PC-9 (cell line): ENCODE measurements at regions not wholly inside any gene's neighbourhood (a gene's known extent, or its start where the extent isn't known, plus 50 kb on each side); places are given as distances from the start of the nearest gene placed in this dataset.

ENCODE experiments used
- BruUV-seq: library from RNA; stranded (reverse); fragments of 400-500 nt; replicated peaks from 2 replicates; lab custom pipeline; 2021; lab: Mats Ljungman, UMichigan
- CTCF ChIA-PET: fragments of 300-600 bp; sonication (Branson Sonifier 250); formaldehyde crosslinking; loops from one replicate; lab custom pipeline; 2022; ENCODE audit warnings: antibody characterized with exemption; lab: Charles Lee
- POLR2A ChIA-PET: fragments of 300-600 bp; sonication (Branson Sonifier 250); formaldehyde crosslinking; loops from one replicate; lab custom pipeline; 2022; ENCODE audit warnings: antibody characterized with exemption; ENCODE audit not compliant: unreplicated experiment; lab: Charles Lee
- DNase-seq, 2 experiments: peaks; one replicate each; pipeline versions ENCODE4 v3.0.0 to v3.0.0-alpha.2; 2015 to 2022; ENCODE audit warnings: mixed read lengths in 1 of 2
- H2AFZ ChIP-seq: fragments of 200-600 bp; sonication (generic); 2 replicates; pipeline ENCODE4 v1.8.1; 2017; ENCODE audit warnings: antibody characterized with exemption
- H3F3A ChIP-seq: fragments of 200-600 bp; sonication (generic); 2 replicates; pipeline ENCODE4 v1.8.1; 2017; ENCODE audit warnings: antibody characterized with exemption, mild to moderate bottlenecking, low read depth; ENCODE audit not compliant: insufficient read depth
- H3K27ac ChIP-seq: fragments of 200-600 bp; sonication (generic); 2 replicates; pipeline ENCODE4 v1.6.1; 2016; ENCODE audit warnings: mixed run types
- H3K27me3 ChIP-seq: fragments of 200-600 bp; sonication (generic); 2 replicates; pipeline ENCODE4 v1.6.1; 2016; ENCODE audit warnings: low read depth, mixed run types; ENCODE audit not compliant: insufficient read depth
- H3K36me3 ChIP-seq: fragments of 200-600 bp; sonication (generic); 2 replicates; pipeline ENCODE4 v1.6.1; 2016; ENCODE audit warnings: low read depth, mixed run types
- H3K4me1 ChIP-seq: fragments of 200-600 bp; sonication (generic); replicated peaks from 2 replicates; pipeline ENCODE4 v1.6.1; 2016; ENCODE audit warnings: mixed run types; ENCODE audit not compliant: insufficient read depth
- H3K4me2 ChIP-seq: fragments of 200-600 bp; sonication (generic); 2 replicates; pipeline ENCODE4 v1.6.1; 2017; ENCODE audit warnings: mixed run types
- H3K4me3 ChIP-seq: fragments of 200-600 bp; sonication (generic); 2 replicates; pipeline ENCODE4 v1.6.1; 2016; ENCODE audit warnings: mixed run types
- H3K79me2 ChIP-seq: fragments of 200-600 bp; sonication (generic); 2 replicates; pipeline ENCODE4 v1.6.1; 2017; ENCODE audit warnings: low read depth, mixed run types
- H3K9me2 ChIP-seq: fragments of 200-600 bp; sonication (generic); 2 replicates; pipeline ENCODE4 v1.8.1; 2017; ENCODE audit warnings: mild to moderate bottlenecking; ENCODE audit not compliant: insufficient read depth
- H3K9me3 ChIP-seq: fragments of 200-600 bp; sonication (generic); 2 replicates; pipeline ENCODE4 v1.8.1; 2016; ENCODE audit warnings: low read depth; ENCODE audit not compliant: insufficient read depth
- H4K20me1 ChIP-seq: fragments of 200-600 bp; sonication (generic); 2 replicates; pipeline ENCODE4 v1.8.1; 2017; ENCODE audit not compliant: insufficient read depth
- CTCF ChIP-seq: fragments of 200-600 bp; sonication (generic); conservative IDR thresholded peaks from 2 replicates; pipeline ENCODE4 v1.6.1; 2017; ENCODE audit warnings: mixed run types, antibody characterized with exemption, mild to moderate bottlenecking, moderate library complexity
- EZH2 ChIP-seq: fragments of 200-600 bp; sonication (generic); IDR thresholded peaks from 2 replicates; pipeline ENCODE4 v1.8.0; 2017; ENCODE audit warnings: antibody characterized with exemption, low read depth
- intact Hi-C: fragments of 100-400 bp; cut with micrococcal nuclease; formaldehyde crosslinking; loops from one replicate; pipeline ENCODE4 v1.10.0; 2022; ENCODE audit not compliant: unreplicated experiment

- H3K36me3 ChIP-seq = no peaks in the 10 kb centered on the region
- ChIA-PET POLR2A (no interaction called here), CTCF (no interaction called here)
- H3K4me3 ChIP-seq = no peak overlapping the region
- H3K4me1 ChIP-seq = 0 out of 2 replicates have a peak, but pooled peaks cover 3% of the 10 kb centered on the region
- no peak overlapping the region for H3K4me2 ChIP-seq
- H4K20me1 ChIP-seq = no peaks in the 10 kb centered on the region
- no peaks in the 10 kb centered on the region for H3K79me2 ChIP-seq
- BruUV-seq = no TSS peak
- TF ChIP-seq EZH2 (no peak), CTCF (no peak)
- DNase-seq = no peak
- intact Hi-C loops = no loop called here
- no peaks in the 10 kb centered on the region for H3K9me2 ChIP-seq
- H3K27ac ChIP-seq = no peak overlapping the region
- H2AFZ ChIP-seq = no peak overlapping the region
- H3K27me3 ChIP-seq = no peaks in the 10 kb centered on the region
- no peaks in the 10 kb centered on the region for H3K9me3 ChIP-seq
- H3F3A ChIP-seq = no peaks in the 10 kb centered on the region
Observed at GRCh38 chr1:116260621-116261020, 112.4 kb upstream of the ATP1A1 start.

DNA sequence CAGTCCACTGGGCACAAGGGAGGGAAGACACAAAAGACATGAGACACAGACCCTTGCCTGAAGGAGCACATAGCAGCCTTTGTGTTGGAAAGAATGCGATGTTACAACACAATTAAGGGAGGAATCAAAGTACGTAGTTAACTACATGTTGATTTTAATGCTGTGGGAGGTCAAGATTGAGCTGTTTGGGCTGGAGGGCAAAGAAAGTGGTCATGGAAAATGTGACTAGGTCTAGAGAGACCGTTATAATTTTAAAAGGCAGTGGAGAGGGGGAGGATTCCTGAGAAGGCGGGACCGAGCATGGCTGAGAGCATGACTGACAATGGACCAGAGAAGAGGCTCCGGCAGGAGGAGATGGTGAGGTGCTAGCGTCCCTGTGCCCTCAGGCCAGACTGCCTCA is 111.8 kb upstream of the ATP1A1 start:
- Histone ChIP-seq H3K4me2 (no peak overlapping the region), H3K4me1 (no peaks in the 10 kb centered on the region), H3K9me3 (no peaks in the 10 kb centered on the region), H3F3A (no peaks in the 10 kb centered on the region), H2AFZ (no peak overlapping the region), H3K27ac (no peak overlapping the region), H3K79me2 (no peaks in the 10 kb centered on the region), H3K4me3 (no peak overlapping the region), H3K9me2 (no peaks in the 10 kb centered on the region), H3K27me3 (no peaks in the 10 kb centered on the region), H3K36me3 (no peaks in the 10 kb centered on the region), H4K20me1 (no peaks in the 10 kb centered on the region)
- intact Hi-C loops = no loop called here
- no peak for DNase-seq
- ChIA-PET CTCF (no interaction called here), POLR2A (no interaction called here)
- no TSS peak for BruUV-seq
- no peak for TF ChIP-seq EZH2
- no peak for TF ChIP-seq CTCF

GRCh38 chr1:116262207-116262994 is 110.6 kb upstream of the ATP1A1 start:
- Histone ChIP-seq H3K4me3 (no peak overlapping the region), H3K4me1 (no peaks in the 10 kb centered on the region), H3K9me2 (no peaks in the 10 kb centered on the region), H3K27ac (no peak overlapping the region), H2AFZ (no peak overlapping the region), H3K27me3 (no peaks in the 10 kb centered on the region), H3K79me2 (no peaks in the 10 kb centered on the region), H3F3A (no peaks in the 10 kb centered on the region), H4K20me1 (no peaks in the 10 kb centered on the region), H3K4me2 (no peak overlapping the region), H3K9me3 (no peaks in the 10 kb centered on the region), H3K36me3 (no peaks in the 10 kb centered on the region)
- TF ChIP-seq EZH2 = no peak
- BruUV-seq = no TSS peak
- ChIA-PET CTCF (no interaction called here), POLR2A (no interaction called here)
- intact Hi-C loops = no loop called here
- no peak for DNase-seq
